ENCODE measurements at regions not wholly inside any gene's neighbourhood (a gene's known extent, or its start where the extent isn't known, plus 50 kb on each side); places are given as distances from the start of the nearest gene placed in this dataset.
"Not testable (repeated sequence)": the region's sequence is repeated elsewhere in the genome, so short reads cannot be mapped to it uniquely, and the experiment has no call there.

- H3K27ac Mint-ChIP-seq = no peak overlapping the region
- no peaks in the 10 kb centered on the region for H3K9me3 Mint-ChIP-seq
- H3K4me1 Mint-ChIP-seq (ENCODE audit: low read depth) = peaks cover 3% of the 10 kb centered on the region
- no peak overlapping the region for H3K4me3 Mint-ChIP-seq
- peaks cover 13% of the 10 kb centered on the region for H3K27me3 Mint-ChIP-seq (ENCODE audit: low read depth)
- no peaks in the 10 kb centered on the region for H3K36me3 Mint-ChIP-seq (ENCODE audit: low read depth)
These were observed 138.1 kb upstream of the ZNF92 start for GRCh38 chr7:65235586-65235985.

GRCh38 chr7:65233409-65234034 is 140.1 kb upstream of the ZNF92 start:
- no peak overlapping the region for H3K4me3 Mint-ChIP-seq
- H3K27ac Mint-ChIP-seq = no peak overlapping the region
- H3K9me3 Mint-ChIP-seq = no peaks in the 10 kb centered on the region
- H3K27me3 Mint-ChIP-seq (ENCODE audit: low read depth) = peaks cover 7% of the 10 kb centered on the region
- peaks cover 3% of the 10 kb centered on the region for H3K4me1 Mint-ChIP-seq (ENCODE audit: low read depth)
- no peaks in the 10 kb centered on the region for H3K36me3 Mint-ChIP-seq (ENCODE audit: low read depth)

GRCh38 chr7:65230231-65230630 is 143.4 kb upstream of the ZNF92 start:
- no peak overlapping the region for H3K4me3 Mint-ChIP-seq
- peaks cover 3% of the 10 kb centered on the region for H3K4me1 Mint-ChIP-seq (ENCODE audit: low read depth)

GRCh38 chr7:65225422-65226006 is 148.1 kb upstream of the ZNF92 start:
- Mint-ChIP-seq H3K36me3 (ENCODE audit: low read depth) (no peaks in the 10 kb centered on the region), H3K27ac (no peak overlapping the region), H3K4me1 (ENCODE audit: low read depth) (no peaks in the 10 kb centered on the region), H3K9me3 (no peaks in the 10 kb centered on the region), H3K4me3 (no peak overlapping the region), H3K27me3 (ENCODE audit: low read depth) (no peaks in the 10 kb centered on the region)

More at GRCh38 chr7:65230231-65230630, 143.4 kb upstream of the ZNF92 start:
- Mint-ChIP-seq H3K9me3 (no peaks in the 10 kb centered on the region), H3K27me3 (ENCODE audit: low read depth) (no peaks in the 10 kb centered on the region), H3K27ac (no peak overlapping the region), H3K36me3 (ENCODE audit: low read depth) (no peaks in the 10 kb centered on the region)

GRCh38 chr7:65222655-65223054 is 151.0 kb upstream of the ZNF92 start:
- Mint-ChIP-seq H3K27me3 (ENCODE audit: low read depth) (no peaks in the 10 kb centered on the region), H3K4me3 (no peak overlapping the region), H3K4me1 (ENCODE audit: low read depth) (no peaks in the 10 kb centered on the region), H3K36me3 (ENCODE audit: low read depth) (no peaks in the 10 kb centered on the region), H3K27ac (no peak overlapping the region), H3K9me3 (no peaks in the 10 kb centered on the region)

- Mint-ChIP-seq H3K4me3 (no peak overlapping the region), H3K9me3 (no peaks in the 10 kb centered on the region), H3K4me1 (ENCODE audit: low read depth) (no peaks in the 10 kb centered on the region), H3K27ac (no peak overlapping the region), H3K27me3 (ENCODE audit: low read depth) (no peaks in the 10 kb centered on the region), H3K36me3 (ENCODE audit: low read depth) (no peaks in the 10 kb centered on the region)
These were observed 152.0 kb upstream of the ZNF92 start for GRCh38 chr7:65221683-65222082.

GRCh38 chr7:65219623-65220022 is 154.0 kb upstream of the ZNF92 start:
- H3K4me3 Mint-ChIP-seq = no peak overlapping the region
- H3K27ac Mint-ChIP-seq = no peak overlapping the region
- H3K27me3 Mint-ChIP-seq (ENCODE audit: low read depth) = no peaks in the 10 kb centered on the region
- peaks cover 2% of the 10 kb centered on the region for H3K4me1 Mint-ChIP-seq (ENCODE audit: low read depth)
- H3K36me3 Mint-ChIP-seq (ENCODE audit: low read depth) = no peaks in the 10 kb centered on the region
- no peaks in the 10 kb centered on the region for H3K9me3 Mint-ChIP-seq

- no peaks in the 10 kb centered on the region for H3K9me3 Mint-ChIP-seq
- H3K4me3 Mint-ChIP-seq = no peak overlapping the region
- no peaks in the 10 kb centered on the region for H3K36me3 Mint-ChIP-seq (ENCODE audit: low read depth)
- H3K4me1 Mint-ChIP-seq (ENCODE audit: low read depth) = peaks cover 2% of the 10 kb centered on the region
- H3K27me3 Mint-ChIP-seq (ENCODE audit: low read depth) = no peaks in the 10 kb centered on the region
- H3K27ac Mint-ChIP-seq = no peak overlapping the region
These were observed 157.2 kb upstream of the ZNF92 start for GRCh38 chr7:65216469-65216868.

- not testable (repeated sequence) for H3K9me3 Mint-ChIP-seq; H3K27ac Mint-ChIP-seq; H3K4me3 Mint-ChIP-seq; H3K4me1 Mint-ChIP-seq (ENCODE audit: low read depth); H3K27me3 Mint-ChIP-seq (ENCODE audit: low read depth); H3K36me3 Mint-ChIP-seq (ENCODE audit: low read depth)
These were observed 160.4 kb upstream of the ZNF92 start for GRCh38 chr7:65213260-65213659.

GRCh38 chr7:65199221-65199620 is 174.4 kb upstream of the ZNF92 start:
- not testable (repeated sequence) for H3K27me3 Mint-ChIP-seq (ENCODE audit: low read depth); H3K4me1 Mint-ChIP-seq (ENCODE audit: low read depth); H3K36me3 Mint-ChIP-seq (ENCODE audit: low read depth); H3K9me3 Mint-ChIP-seq; H3K27ac Mint-ChIP-seq; H3K4me3 Mint-ChIP-seq

GRCh38 chr7:65193334-65194058 is 180.2 kb upstream of the ZNF92 start:
- not testable (repeated sequence) for H3K36me3 Mint-ChIP-seq (ENCODE audit: low read depth); H3K27ac Mint-ChIP-seq; H3K4me3 Mint-ChIP-seq; H3K27me3 Mint-ChIP-seq (ENCODE audit: low read depth); H3K4me1 Mint-ChIP-seq (ENCODE audit: low read depth); H3K9me3 Mint-ChIP-seq

GRCh38 chr7:65177041-65177440 is 170.6 kb upstream of the ERV3-1 start:
- H3K27me3 Mint-ChIP-seq (ENCODE audit: low read depth); H3K9me3 Mint-ChIP-seq; H3K4me3 Mint-ChIP-seq; H3K4me1 Mint-ChIP-seq (ENCODE audit: low read depth); H3K27ac Mint-ChIP-seq; H3K36me3 Mint-ChIP-seq (ENCODE audit: low read depth): not testable (repeated sequence)

- not testable (repeated sequence) for H3K27me3 Mint-ChIP-seq (ENCODE audit: low read depth); H3K9me3 Mint-ChIP-seq; H3K4me1 Mint-ChIP-seq (ENCODE audit: low read depth); H3K4me3 Mint-ChIP-seq; H3K36me3 Mint-ChIP-seq (ENCODE audit: low read depth); H3K27ac Mint-ChIP-seq
These were observed 143.6 kb upstream of the ERV3-1 start for GRCh38 chr7:65150105-65150504.

- not testable (repeated sequence) for H3K36me3 Mint-ChIP-seq (ENCODE audit: low read depth); H3K27ac Mint-ChIP-seq; H3K27me3 Mint-ChIP-seq (ENCODE audit: low read depth); H3K9me3 Mint-ChIP-seq; H3K4me3 Mint-ChIP-seq; H3K4me1 Mint-ChIP-seq (ENCODE audit: low read depth)
These were observed 139.8 kb upstream of the ERV3-1 start for GRCh38 chr7:65146118-65146914.

GRCh38 chr7:65145710-65146109 is 139.2 kb upstream of the ERV3-1 start:
- not testable (repeated sequence) for H3K4me1 Mint-ChIP-seq (ENCODE audit: low read depth); H3K36me3 Mint-ChIP-seq (ENCODE audit: low read depth); H3K27me3 Mint-ChIP-seq (ENCODE audit: low read depth)

More at GRCh38 chr7:65145710-65146109, 139.2 kb upstream of the ERV3-1 start:
- not testable (repeated sequence) for H3K4me3 Mint-ChIP-seq, H3K27ac Mint-ChIP-seq, H3K9me3 Mint-ChIP-seq

Measured in T-helper 1 cell treated with Interleukin-12 subunit alpha and Interleukin-12 subunit beta and Interleukin-4 antibody, amounts not matched to agents 30 μg/mL and 1 μg/mL, for 36 hours (primary cell).